K562 (cell line): ENCODE measurements at regions not wholly inside any gene's neighbourhood (a gene's known extent, or its start where the extent isn't known, plus 50 kb on each side); places are given as distances from the start of the nearest gene placed in this dataset.

Source experiments
- ATAC-seq: fragments of 200-7000 bp; cut with Tn5 transposase; 3 replicates; pipeline ENCODE4 v1.9.1; 2020; ENCODE audit warnings: moderate library complexity
- BruUV-seq: library from RNA; stranded (reverse); fragments of 400-500 nt; replicated peaks from 2 replicates; lab custom pipeline; 2021; lab: Mats Ljungman, UMichigan
- CTCF ChIA-PET: fragments of 300-600 bp; formaldehyde crosslinking; extraction: SDS; loops from one replicate; lab custom pipeline; 2021; ENCODE audit warnings: low intra/inter-chr PET ratio; lab: Yijun Ruan, JAX
- POLR2A ChIA-PET: fragments of 300-600, 350-650 bp; sonication (Branson Sonifier 250); formaldehyde crosslinking; extraction: SDS; loops from one replicate; lab custom pipeline; 2021; ENCODE audit warnings: antibody characterized with exemption, inconsistent platforms; lab: Yijun Ruan, JAX
- DNase-seq, 4 experiments: peaks; one replicate each; pipeline versions ENCODE4 v3.0.0 to v3.0.0-alpha.2; 2011 to 2018; ENCODE audit warnings: low spot score in 3 of 4, mixed read lengths in 3 of 4; ENCODE audit errors: extremely low read depth in 1 of 4
- FAIRE-seq: peaks from 2 replicates; lab custom pipeline; 2011; peaks lifted over from hg19 to GRCh38; lab: Jason Lieb, UNC
- H2AFZ ChIP-seq: 2 replicates; pipeline ENCODE4 v1.6.0; 2011; ENCODE audit warnings: low read depth, low read length, control low read depth, inconsistent platforms
- H3K27ac ChIP-seq: fragments of 200-600 bp; 3 replicates; pipeline ENCODE4 v1.8.0; 2011; ENCODE audit warnings: low read depth, mild to moderate bottlenecking, control low read depth, inconsistent platforms, low read length, moderate library complexity, mixed read lengths; ENCODE audit errors: extremely low read depth
- H3K27me3 ChIP-seq, 2 experiments: fragments of 300-600 bp in 1 of 2; 2 replicates in 1 of 2; 3 replicates in 1 of 2; pipeline versions ENCODE4 v1.6.0 to v1.8.0; 2011; ENCODE audit warnings: inconsistent platforms in 2 of 2, low read length in 2 of 2, mild to moderate bottlenecking in 1 of 2, mixed read lengths in 1 of 2, moderate library complexity in 1 of 2; ENCODE audit not compliant: control insufficient read depth in 2 of 2, insufficient read depth in 2 of 2
- H3K36me3 ChIP-seq: fragments of 300-600 bp; 3 replicates; pipeline ENCODE4 v1.8.0; 2011; ENCODE audit warnings: mild to moderate bottlenecking, low read length, inconsistent platforms; ENCODE audit not compliant: control insufficient read depth, insufficient read depth
- H3K4me1 ChIP-seq, 2 experiments: fragments of 200-600 bp in 1 of 2; replicated peaks in 1 of 2; 2 replicates in 1 of 2; 3 replicates in 1 of 2; pipeline versions ENCODE4 v1.5.1 to v1.8.0; 2011; ENCODE audit warnings: inconsistent platforms in 2 of 2, low read length in 2 of 2, mild to moderate bottlenecking in 1 of 2, mixed read lengths in 1 of 2, moderate library complexity in 1 of 2; ENCODE audit not compliant: control insufficient read depth in 2 of 2, insufficient read depth in 2 of 2
- H3K4me2 ChIP-seq: 2 replicates; pipeline ENCODE4 v1.6.1; 2011; ENCODE audit warnings: low read length, control low read depth, inconsistent platforms, mixed read lengths; ENCODE audit not compliant: insufficient read depth
- H3K4me3 ChIP-seq: fragments of 200-600 bp; sonication (generic), shearing (Covaris generic); 2 replicates; pipeline ENCODE4 v1.5.1; 2016; ENCODE audit warnings: control low read depth, inconsistent platforms
- H3K79me2 ChIP-seq: fragments of 200-600 bp; 3 replicates; pipeline ENCODE4 v1.8.0; 2011; ENCODE audit warnings: low read length, inconsistent platforms; ENCODE audit not compliant: control insufficient read depth, insufficient read depth
- H3K9ac ChIP-seq, 2 experiments: 2 replicates each; pipeline versions ENCODE4 v1.6.0 to v1.6.1; 2011; ENCODE audit warnings: low read depth in 2 of 2, low read length in 2 of 2, control low read depth in 1 of 2, inconsistent platforms in 1 of 2, mild to moderate bottlenecking in 1 of 2, mixed read lengths in 1 of 2; ENCODE audit not compliant: insufficient read depth in 1 of 2
- H3K9me1 ChIP-seq: one replicate; pipeline ENCODE4 v1.6.0; 2011; ENCODE audit warnings: inconsistent platforms, mild to moderate bottlenecking, low read length, moderate library complexity; ENCODE audit not compliant: control insufficient read depth, insufficient read depth
- H3K9me3 ChIP-seq: replicated peaks from 2 replicates; pipeline ENCODE4 v1.5.1; 2011; ENCODE audit warnings: low read depth, low read length, inconsistent platforms; ENCODE audit not compliant: control insufficient read depth, insufficient read depth
- H4K20me1 ChIP-seq: replicated peaks from 2 replicates; pipeline ENCODE4 v1.6.1; 2011; ENCODE audit warnings: low read length, inconsistent platforms, mixed read lengths; ENCODE audit not compliant: control insufficient read depth, insufficient read depth
- CTCF ChIP-seq, 3 experiments: IDR thresholded peaks in 2 of 3; conservative IDR thresholded peaks in 1 of 3; 2 replicates each; pipeline ENCODE4 v1.5.1; 2011 to 2012; ENCODE audit warnings: low read length in 3 of 3, mild to moderate bottlenecking in 3 of 3, control low read depth in 2 of 3, improper control_type of control experiment in 1 of 3, inconsistent platforms in 1 of 3, low read depth in 1 of 3, mixed read lengths in 1 of 3, moderate library complexity in 1 of 3; ENCODE audit not compliant: insufficient read depth in 2 of 3
- KLF16 ChIP-seq: IDR thresholded peaks from 2 replicates; pipeline ENCODE4 v1.6.1; 2016; ENCODE audit warnings: antibody characterized with exemption
- PBX2 ChIP-seq, 2 experiments: IDR thresholded peaks in 1 of 2; conservative IDR thresholded peaks in 1 of 2; 2 replicates each; pipeline ENCODE4 v1.6.1; 2016; ENCODE audit warnings: low read depth in 2 of 2, mild to moderate bottlenecking in 1 of 2, missing compliant biosample characterization in 1 of 2, missing genetic modification characterization in 1 of 2, moderate library complexity in 1 of 2
- POLR2AphosphoS2 ChIP-seq: IDR thresholded peaks from 2 replicates; pipeline ENCODE4 v1.6.1; 2012; ENCODE audit warnings: low read length, improper control_type of control experiment
- RAD21 ChIP-seq, 2 experiments: fragments of 250-450 bp in 1 of 2; fragments of 450-650 bp in 1 of 2; sonication (Bioruptor Pico) in 1 of 2; formaldehyde crosslinking in 1 of 2; IDR thresholded peaks in 1 of 2; conservative IDR thresholded peaks in 1 of 2; 2 replicates each; pipeline versions ENCODE4 v1.4.0 to v1.8.0; 2020 to 2022; ENCODE audit warnings: mild to moderate bottlenecking in 2 of 2, moderate library complexity in 1 of 2
- STAT5B ChIP-seq: fragments of 250-450 bp; sonication (Bioruptor Pico); IDR thresholded peaks from 2 replicates; pipeline ENCODE4 v1.8.0; 2021; ENCODE audit warnings: mild to moderate bottlenecking, inconsistent platforms
- WGBS: fragments of 100-300 bp; shearing (Covaris generic); methylation state at CpG from one replicate; pipeline ENCODE4 v1.1.6; 2016; ENCODE audit warnings: low coverage, mixed read lengths; ENCODE audit not compliant: insufficient coverage; ENCODE audit errors: missing lambda C conversion rate; 5-methylcytosine and 5-hydroxymethylcytosine counted together
- in situ Hi-C: fragments of 300-500 bp; cut with MboI; formaldehyde crosslinking; loops from 4 replicates; pipeline ENCODE4 v1.15.0; 2018; ENCODE audit warnings: inconsistent platforms, mixed read lengths
- intact Hi-C: fragments of 100-400 bp; cut with micrococcal nuclease; formaldehyde crosslinking; loops from 2 replicates; pipeline ENCODE4 v1.14.2; 2022

- Histone ChIP-seq H3K36me3 (no peaks in the 10 kb centered on the region), H3K27me3 (peaks cover 18 to 54% of the 10 kb centered on the region in 2 experiments), H3K9ac (no peak overlapping the region), H3K9me1 (no peaks in the 10 kb centered on the region), H4K20me1 (peaks cover 5% of the 10 kb centered on the region; the same call in 1 of the 2 replicates), H3K4me1 (peaks cover 0 to 12% of the 10 kb centered on the region in 2 experiments; a peak in 3 of 5 replicates), H3K79me2 (no peaks in the 10 kb centered on the region), H3K9me3 (no peaks in the 10 kb centered on the region), H3K4me2 (no peak overlapping the region), H3K4me3 (no peak overlapping the region), H3K27ac (no peak overlapping the region), H2AFZ (no peak overlapping the region)
- 2% methylated on average over 8 of the region's 8 CpGs for WGBS
- no peak for FAIRE-seq
- DNase-seq, result no peak
- in situ Hi-C loops, result no loop called here
- ATAC-seq, result no peak
- no TSS peak for BruUV-seq
- TF ChIP-seq POLR2AphosphoS2, result no peak
- TF ChIP-seq STAT5B (CRISPR knock-in tag), result no peak
- intact Hi-C loops, result loop anchor here (5.0 kb wide), 1 partner anchor 311 kb away; no protein-coding TSS in a partner anchor
- CTCF ChIA-PET, result interaction anchor here (1.0 kb wide), 1 partner anchor 309 kb away, joined by 4 read pairs; no protein-coding TSS in a partner anchor
- POLR2A ChIA-PET, result interaction anchor here (0.6 kb wide), 1 partner anchor 125 kb away, joined by 3 read pairs; no protein-coding TSS in a partner anchor
Observed at GRCh38 chr16:86872833-86873232, 294.5 kb downstream of the FOXL1 start.

GRCh38 chr16:86874141-86874540, 295.8 kb downstream of the FOXL1 start:
- WGBS, result 0% methylated on average over 2 of the region's 2 CpGs
- Histone ChIP-seq H3K36me3 (no peaks in the 10 kb centered on the region), H3K4me1 (peaks cover 0 to 10% of the 10 kb centered on the region in 2 experiments; a peak in 2 of 5 replicates), H3K9ac (no peak overlapping the region), H3K79me2 (no peaks in the 10 kb centered on the region), H3K9me3 (no peaks in the 10 kb centered on the region), H3K4me3 (no peak overlapping the region), H2AFZ (no peak overlapping the region), H3K4me2 (no peak overlapping the region), H3K9me1 (peaks cover 3% of the 10 kb centered on the region), H4K20me1 (peaks cover 6% of the 10 kb centered on the region; the same call in 1 of the 2 replicates), H3K27ac (no peak overlapping the region), H3K27me3 (peaks cover 25 to 54% of the 10 kb centered on the region in 2 experiments)
- FAIRE-seq, result no peak
- no TSS peak for BruUV-seq
- intact Hi-C loops (loop anchor here (5.0 kb wide), 1 partner anchor 312 kb away; no protein-coding TSS in a partner anchor), in situ Hi-C loops (no loop called here)
- CTCF ChIA-PET, result interaction anchor here (1.6 kb wide), 1 partner anchor 310 kb away, joined by 8 read pairs; no protein-coding TSS in a partner anchor
- ATAC-seq, result peak; percentile 88
- peak; percentile 39 to 73 (median 62) for DNase-seq
- POLR2A ChIA-PET, result interaction anchor here (0.5 kb wide), 1 partner anchor 55 kb away, joined by 3 read pairs; no protein-coding TSS in a partner anchor
- TF ChIP-seq CTCF (IDR thresholded peaks at IDR 0.05 in 2 of 3, conservative IDR thresholded peaks at IDR 0.05 in 1 of 3; ENCODE audit: insufficient read depth in 2 of 3, low read depth in 1 of 3, low read length in 3 of 3), result peak; percentile 68 to 73 (median 69)
- TF ChIP-seq KLF16, result 0 out of 2 replicates have a peak, but pooled peaks have one; percentile 13
- peak in 1 of 2 experiments; percentile 53; a peak in 2 of 4 replicates for TF ChIP-seq RAD21 (CRISPR knock-in tag; conservative IDR thresholded peaks at IDR 0.05 in 1 of 2, IDR thresholded peaks at IDR 0.05 in 1 of 2)
- no peak for TF ChIP-seq PBX2 (CRISPR knock-in tag; IDR thresholded peaks at IDR 0.05; ENCODE audit: low read depth)
- no peak for TF ChIP-seq PBX2 (tag; conservative IDR thresholded peaks at IDR 0.05; ENCODE audit: low read depth)
